HG03460 (cell line): ENCODE measurements at regions not wholly inside any gene's neighbourhood (a gene's known extent, or its start where the extent isn't known, plus 50 kb on each side); places are given as distances from the start of the nearest gene placed in this dataset.

Experiments used
- ATAC-seq: cut with Tn5 transposase; IDR thresholded peaks from one replicate; pipeline ENCODE4 v1.9.1; 2021; ENCODE audit not compliant: unreplicated experiment

DNA sequence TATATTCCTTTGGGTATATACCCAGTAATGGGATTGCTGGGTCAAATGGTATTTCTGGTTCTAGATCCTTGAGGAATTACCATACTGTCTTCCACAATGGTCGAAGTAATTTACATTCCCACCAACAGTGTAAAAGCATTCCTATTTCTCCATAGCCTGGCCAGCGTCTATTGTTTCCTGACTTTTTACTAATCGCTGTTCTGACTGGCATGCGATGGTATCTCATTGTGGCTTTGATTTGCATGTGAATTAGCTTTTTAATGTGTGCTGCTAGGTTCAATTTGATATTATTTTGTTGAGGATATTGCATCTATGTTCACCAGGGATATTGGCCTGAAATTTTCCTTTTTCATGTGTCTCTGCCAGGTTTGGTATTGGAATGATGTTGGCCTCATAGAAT, 67.4 kb upstream of the VRK2 start:
- ATAC-seq, result no peak

DNA sequence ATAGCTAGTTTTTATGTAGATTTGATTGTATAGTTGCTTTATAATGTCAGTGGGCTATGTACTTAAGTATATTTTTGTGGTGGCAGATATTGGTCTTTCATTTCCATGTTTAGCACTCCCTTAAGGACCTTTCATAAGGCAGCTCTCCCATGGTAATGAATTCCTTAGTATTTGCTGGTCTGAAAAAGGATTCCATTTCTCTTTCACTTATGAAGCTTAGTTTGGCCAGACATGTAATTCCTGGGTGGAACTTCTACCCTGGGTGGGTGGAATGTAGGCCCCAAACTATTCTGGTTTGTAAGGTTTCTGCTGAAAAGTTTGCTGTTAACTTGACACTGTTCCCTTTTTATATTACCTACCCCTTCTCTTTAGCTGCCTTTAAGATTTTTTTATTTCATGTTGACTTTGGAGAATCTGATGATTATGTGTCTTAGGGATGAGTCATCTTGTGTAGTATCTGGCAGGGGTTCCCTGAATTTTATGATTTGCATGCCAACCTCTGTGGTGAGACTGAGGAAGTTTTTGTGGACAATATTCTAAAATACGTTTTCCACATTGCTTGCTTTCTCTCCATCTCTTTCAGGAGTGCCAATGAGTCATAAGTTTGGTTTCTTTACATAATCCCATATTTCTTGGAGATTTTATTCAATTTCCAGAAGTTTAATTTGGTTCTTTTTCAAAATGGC, 65.4 kb upstream of the VRK2 start:
- ATAC-seq, result no peak

DNA sequence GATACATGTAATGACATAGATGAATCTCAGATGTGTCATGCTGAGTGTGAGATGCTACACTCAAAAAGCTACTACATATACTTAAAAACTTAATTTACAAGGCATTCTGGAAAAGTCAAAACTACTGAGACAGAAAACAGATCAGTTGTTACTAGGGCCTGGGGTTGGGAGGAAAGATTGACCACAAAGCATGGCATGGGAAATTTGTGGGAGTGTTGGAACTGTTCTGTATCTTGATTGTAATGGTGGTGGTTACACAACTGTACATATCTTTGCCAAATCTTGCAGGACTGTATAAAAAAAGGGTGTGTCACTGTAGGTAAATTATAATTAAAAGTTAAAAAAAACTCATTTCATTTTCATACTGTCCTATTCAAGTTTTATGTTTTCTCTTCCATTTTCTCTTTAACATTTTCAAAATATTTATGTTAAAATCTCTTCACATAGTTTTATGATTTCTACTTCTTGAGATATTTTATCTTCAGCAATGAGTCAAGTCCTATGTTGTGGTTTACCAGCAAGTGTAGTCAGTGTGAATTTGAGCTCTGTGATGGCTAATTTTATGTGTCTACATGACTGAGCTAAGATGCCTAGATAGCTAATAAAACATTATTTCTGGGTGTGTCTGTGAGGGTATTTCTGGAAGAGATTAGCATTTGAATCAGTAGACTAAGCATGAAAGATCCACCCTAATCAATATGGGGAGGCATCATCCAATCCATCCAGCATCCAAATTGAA, 58.6 kb upstream of the VRK2 start:
- ATAC-seq, result no peak

DNA sequence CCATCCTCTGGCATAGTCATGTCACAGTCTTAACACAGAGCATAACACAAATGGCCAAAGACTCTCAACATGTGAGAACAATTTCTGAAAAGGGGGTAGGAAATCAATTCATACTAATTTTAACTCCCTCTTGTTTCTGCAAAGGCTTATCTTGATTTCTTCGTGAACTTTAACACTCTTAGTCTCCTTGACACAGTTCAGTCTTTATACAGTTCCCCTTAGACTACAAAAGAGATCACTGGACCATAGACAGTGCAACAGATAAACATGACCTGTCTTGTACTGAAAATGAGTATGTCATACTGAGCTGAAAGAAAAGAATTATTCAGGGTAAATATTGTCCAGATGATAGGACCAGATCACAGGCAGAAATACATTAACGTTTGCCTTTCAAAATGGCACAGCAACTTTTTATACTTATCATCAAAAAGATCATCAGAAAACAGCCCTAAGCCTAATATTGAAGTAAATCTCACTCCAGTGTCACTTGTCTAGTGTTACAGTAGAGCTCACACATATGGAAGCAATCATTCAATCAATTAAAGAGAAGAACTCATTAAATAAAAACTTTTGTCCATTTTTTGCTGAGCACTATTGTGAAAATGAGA, 56.4 kb upstream of the VRK2 start:
- ATAC-seq, result no peak
